HPDE6-E6E7 (cell line): ENCODE measurements at regions not wholly inside any gene's neighbourhood (a gene's known extent, or its start where the extent isn't known, plus 50 kb on each side); places are given as distances from the start of the nearest gene placed in this dataset.

Source experiments
- DNase-seq: peaks from one replicate; pipeline ENCODE4 v3.0.0; 2011; ENCODE audit warnings: missing footprints; ENCODE audit errors: extremely low spot score

- no peak for DNase-seq
Observed at GRCh38 chr17:79473111-79473875, 137.6 kb downstream of the RBFOX3 start.

DNA sequence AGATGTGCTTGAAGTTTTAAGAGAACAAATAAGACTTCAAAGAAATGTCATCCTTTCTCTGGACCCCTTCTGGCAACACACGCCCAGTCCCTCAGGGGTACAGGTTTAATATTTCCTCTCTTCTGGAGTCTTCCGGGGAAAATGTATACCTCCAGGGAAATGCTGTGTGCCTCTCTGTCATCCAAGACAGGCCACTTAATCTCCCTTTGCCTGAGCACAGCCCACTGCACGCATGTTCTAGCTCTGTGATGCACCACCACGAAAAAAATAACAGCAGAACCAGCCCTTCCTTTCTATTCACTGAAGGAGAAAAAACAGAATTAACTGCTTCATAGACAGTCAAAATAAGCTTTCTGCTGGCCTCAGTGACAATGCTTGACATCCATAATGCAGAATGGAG lies 140.1 kb downstream of the RBFOX3 start:
- DNase-seq = no peak

GRCh38 chr17:79469646-79470045 lies 141.2 kb downstream of the RBFOX3 start:
- DNase-seq = no peak

DNA sequence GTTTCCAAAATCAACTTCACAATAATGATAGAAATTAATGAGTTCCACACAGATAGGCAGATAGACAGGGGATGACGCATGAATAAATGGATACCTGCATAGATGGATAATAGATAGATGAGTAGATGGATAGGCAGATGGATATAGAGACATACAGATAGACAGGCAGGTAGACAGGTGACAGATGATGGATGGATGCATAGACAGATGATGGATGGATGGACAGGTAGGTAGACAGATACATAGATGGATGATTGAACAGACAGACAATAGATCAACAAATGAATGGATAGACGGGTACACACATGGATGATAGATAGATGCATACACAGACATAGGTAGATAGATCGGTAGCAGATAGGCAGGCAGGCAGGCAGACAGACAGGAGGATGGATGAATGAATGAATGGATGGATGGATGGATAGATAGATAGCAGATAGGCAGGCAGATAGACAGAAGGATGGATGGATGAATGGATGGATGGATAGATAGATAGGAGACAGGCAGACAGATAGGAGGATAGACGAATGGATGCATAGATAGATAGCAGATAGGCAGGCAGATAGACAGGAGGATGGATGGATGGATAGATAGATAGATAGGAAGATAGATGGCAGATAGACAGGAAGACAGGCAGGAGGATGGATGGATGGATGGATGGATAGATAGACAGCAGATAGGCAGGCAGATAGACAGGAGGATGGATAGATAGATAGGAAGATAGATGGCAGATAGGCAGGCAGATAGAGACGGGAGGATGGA lies 142.5 kb downstream of the RBFOX3 start:
- no peak for DNase-seq

DNA sequence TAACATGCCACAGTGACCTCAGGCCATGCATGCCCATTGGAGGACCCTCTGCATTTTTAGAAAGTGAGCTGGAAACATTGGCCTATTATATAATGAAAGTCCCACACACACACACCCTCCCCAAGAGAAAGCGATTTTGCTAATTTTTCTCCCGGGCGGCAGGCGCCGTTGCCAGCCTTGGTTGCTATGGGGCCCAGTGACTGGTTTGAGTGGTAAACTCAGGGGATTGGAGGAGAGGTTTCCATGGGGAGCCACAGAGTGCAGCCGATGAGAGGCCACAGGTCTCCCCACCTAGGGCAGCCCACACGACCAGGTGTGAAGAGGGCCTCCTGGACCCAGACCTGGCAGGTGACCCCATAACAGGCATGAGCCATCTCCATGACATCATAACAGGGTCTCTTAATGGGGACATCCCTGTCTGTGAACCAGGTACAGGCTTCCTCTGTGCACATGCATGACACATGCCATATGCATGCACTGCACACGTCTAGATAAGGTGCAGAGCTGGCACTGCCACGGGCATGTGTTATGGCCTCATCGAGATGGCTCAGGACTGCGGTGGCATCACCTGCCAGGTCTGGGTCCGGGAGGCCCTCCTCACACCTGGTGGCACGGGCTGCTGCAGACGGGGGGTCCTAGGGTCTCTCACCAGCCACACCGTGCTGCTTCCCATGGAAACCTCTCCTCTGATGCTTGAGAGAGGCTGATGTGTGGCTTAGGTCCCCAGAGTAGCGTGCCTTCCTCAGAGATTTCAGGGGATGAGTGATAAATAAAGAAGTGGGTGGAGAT lies 144.1 kb downstream of the RBFOX3 start:
- DNase-seq = no peak

- DNase-seq = no peak
Observed at GRCh38 chr17:79465681-79466025, 145.2 kb downstream of the RBFOX3 start.

DNA sequence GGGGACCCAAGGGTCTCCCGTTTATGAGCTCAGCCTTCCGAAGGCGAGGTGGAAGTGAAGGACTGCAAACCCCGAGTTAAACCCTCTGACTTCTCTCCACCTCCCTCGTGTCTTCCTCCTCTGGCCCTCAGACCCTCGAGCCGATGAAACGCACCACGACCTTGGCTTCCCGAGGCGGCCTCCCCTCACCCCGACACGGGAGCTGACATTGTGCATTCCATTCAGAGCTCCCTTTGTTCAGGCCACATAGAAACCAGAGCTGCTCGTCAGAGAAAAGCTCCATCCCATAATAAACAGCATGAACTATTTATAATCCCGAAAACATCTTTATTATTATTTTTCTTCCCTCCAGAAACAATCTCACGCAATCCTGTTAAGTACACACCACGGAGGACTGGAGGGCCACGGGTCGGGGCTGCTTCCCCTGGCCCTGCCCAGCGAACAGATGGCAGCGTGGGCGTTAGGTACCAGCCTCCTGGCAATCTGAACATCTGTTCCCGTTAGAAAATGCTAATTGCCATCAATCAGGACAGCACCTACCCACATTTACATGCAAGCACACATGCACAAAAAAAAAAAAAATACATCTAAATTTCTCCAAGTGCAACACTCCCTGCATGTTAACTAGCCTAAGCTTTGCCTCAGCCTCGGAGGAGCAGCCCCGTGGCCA lies 145.7 kb downstream of the RBFOX3 start:
- no peak for DNase-seq

DNA sequence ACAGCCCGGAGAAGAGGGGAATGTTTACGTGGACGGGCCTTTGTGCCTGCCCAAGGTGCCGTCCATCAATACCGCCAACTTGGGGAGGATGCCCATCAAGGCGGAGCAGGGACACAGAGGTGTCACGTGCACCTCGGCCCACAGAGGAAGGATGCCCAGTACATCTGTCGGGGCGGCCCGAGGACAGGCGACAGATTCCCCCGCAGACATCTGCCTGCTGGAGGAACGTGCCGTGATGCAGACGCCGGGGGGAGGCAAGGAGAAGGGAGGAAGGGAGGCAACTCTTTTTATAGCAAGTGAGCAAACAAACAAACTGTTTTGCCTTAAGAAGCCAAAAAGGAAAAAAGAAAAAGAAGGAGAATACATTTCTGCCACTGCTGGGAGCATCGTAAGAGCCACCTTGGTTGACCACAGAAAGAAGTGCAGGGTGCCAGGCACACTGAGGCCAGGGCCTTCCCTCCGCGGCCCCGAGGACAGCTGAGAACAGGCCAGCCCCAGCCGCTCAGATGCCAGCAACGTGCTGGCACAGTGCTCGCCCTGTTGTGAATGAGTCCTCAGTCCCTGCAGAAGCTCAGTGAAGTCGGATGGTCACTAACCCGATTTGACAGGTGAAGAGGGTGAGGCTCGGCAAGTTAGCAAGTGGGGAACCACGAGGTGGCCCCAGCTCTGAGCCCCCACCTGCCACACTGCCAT lies 146.4 kb downstream of the RBFOX3 start:
- no peak for DNase-seq

GRCh38 chr17:79463421-79464317 lies 147.2 kb downstream of the RBFOX3 start:
- no peak for DNase-seq

- no peak for DNase-seq
Observed at GRCh38 chr17:79461041-79461440, 149.8 kb downstream of the RBFOX3 start.

DNA sequence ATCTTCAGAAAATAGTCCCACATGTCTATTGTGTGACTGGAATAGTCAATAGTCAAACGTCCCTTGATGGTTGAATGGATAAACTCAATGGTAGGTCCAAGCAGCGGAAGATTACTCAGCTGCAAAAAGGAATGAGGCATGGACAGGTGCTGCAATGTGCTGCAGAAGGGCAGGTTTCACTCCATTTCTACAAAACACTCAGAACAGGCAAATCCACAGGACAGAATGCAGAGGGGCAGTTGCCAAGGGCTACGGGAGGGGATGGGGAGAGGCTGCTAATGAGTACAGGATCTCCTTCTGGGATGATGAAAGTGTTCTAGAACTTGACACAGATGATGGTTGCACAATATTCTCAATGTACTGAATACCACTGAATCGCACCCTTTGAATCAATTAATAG lies 151.0 kb downstream of the RBFOX3 start:
- DNase-seq = no peak

DNA sequence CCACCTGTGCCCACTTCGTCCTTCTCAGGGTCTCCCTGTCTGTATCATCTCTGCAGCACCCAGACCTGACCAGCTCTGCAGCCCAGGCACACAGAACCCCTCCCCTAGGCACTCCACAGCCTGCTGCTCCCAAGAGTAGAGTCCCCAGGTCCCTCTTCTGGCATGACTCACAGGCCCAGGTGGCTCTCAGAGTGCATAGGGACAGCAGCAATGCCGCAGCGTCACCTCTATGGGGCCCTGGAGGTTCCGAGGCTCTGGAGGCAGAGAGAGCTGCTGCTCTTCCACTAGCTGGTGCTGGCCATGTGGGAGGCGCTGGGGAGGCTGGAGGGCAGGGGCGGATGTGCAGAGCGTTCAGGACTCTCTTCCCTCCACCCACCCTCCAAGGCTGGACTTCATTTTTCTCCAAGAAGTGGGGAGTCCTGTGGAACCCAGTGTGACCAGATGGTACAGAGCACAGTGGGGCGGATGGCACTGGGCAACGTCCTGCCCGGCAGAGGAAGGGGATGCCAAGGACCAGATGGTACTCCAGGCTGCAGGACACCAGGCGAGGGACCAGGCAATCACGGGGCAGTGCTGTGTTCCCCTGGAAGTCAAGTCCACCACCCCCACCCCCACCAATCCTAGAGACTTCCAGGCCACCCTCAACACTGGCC lies 151.7 kb downstream of the RBFOX3 start:
- no peak for DNase-seq

DNA sequence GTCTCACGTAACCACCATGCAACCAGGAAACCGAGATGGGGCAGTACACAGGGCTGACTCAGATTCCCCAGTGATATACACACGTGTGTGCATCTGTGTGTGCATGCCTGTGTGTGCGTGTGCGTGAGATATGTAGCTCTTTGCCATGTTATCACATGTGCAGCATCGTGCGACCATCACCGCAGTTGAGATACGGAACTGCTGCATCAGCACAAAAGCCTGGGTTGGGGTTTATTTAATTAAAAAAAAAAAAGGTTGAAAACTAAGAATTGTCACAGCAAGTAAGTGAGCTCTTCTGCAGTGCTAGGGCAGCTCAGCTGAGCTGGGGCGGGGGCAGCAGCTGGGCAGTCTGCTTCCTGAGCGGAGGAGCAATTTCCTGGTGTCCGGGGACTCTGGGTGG lies 152.5 kb downstream of the RBFOX3 start:
- DNase-seq = no peak

DNA sequence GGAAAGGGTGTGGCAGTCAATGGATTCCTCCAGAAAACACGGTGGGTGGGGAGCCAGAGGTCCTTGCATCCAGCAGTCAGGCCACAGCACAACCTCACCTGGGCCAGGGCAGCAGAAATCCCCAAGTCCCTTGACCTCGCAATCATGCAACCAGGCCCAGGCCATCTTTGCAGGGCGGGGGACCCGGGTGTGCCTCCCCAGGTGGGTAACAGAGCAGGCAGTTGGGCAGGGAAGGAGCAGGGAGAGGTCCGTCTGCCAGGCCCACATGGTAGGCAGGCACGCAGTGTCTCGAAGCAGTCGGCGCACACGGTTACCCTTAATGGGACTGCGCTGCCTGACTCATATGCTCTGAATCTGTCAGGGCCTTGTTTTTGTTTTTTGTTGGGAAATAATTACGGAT lies 153.0 kb downstream of the RBFOX3 start:
- no peak for DNase-seq

DNA sequence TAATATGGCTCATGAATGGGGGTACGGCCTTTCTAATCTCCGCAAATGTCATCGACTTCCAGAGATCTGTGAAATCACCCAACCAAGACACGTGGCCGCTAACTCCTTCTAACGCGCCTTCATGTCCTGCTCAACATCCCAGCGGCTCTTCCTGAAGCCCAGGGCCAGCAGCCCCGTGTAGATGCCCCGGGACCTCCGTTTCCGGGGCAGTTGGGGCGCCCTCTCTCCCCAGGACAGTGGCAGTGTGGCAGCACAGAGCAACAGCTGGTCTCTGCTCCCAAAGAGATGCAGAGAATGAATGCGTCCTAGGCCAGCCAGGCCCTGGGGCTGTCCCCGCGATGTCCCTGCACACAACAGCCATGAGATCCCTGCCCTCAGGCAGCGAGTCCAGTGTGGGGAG lies 153.5 kb downstream of the RBFOX3 start:
- DNase-seq = no peak

- DNase-seq = no peak
Observed at GRCh38 chr17:79455636-79456035, 155.2 kb downstream of the RBFOX3 start.

GRCh38 chr17:79454826-79455225 lies 156.0 kb downstream of the RBFOX3 start:
- no peak for DNase-seq

DNA sequence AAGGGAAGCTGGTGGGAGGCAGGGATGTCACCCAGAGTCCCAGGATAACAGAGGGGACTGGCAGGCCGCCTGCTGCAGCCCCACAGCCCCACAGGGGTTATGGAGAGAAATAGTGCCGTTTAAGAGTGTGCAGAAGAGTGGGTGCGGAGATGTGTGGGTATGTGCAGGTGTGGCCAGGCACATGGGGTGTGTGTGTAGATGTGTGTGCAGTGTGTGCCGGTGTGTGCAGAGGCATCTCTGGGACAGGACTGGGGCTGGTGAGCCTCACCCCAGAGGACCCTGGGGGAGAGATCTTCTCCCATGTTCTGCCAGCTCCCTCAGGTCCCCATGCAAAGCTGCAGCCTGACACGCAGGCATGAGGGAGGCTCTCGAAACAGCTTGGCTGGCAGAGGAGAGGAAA lies 157.4 kb downstream of the RBFOX3 start:
- no peak for DNase-seq

- no peak for DNase-seq
Observed at GRCh38 chr17:79452706-79453105, 158.1 kb downstream of the RBFOX3 start.

DNA sequence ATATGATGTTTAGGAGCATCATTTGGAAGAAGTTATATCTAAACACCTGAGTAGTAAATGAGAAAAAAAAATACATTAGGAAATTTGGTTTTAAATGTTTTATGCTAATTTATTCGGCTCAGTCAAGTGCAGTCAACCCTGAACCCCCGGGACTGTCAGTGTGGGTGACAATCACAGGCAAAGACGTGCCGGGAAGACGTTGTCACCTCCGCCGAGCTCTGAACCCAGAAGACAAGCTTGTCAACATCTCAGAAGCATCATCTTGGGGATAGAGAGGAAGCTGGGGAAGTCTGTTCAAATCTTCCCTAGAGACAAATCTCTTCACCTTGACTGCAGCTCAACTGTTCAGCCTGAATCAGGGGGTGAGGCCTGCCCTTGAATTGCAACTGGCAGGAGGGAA lies 159.7 kb downstream of the RBFOX3 start:
- no peak for DNase-seq
